Astrocyte (in vitro differentiated cells and primary cell): ENCODE measurements at regions not wholly inside any gene's neighbourhood (a gene's known extent, or its start where the extent isn't known, plus 50 kb on each side); places are given as distances from the start of the nearest gene placed in this dataset.

Experiments used
- DNase-seq: peaks from one replicate; pipeline ENCODE4 v3.0.0-alpha.2; 2010; ENCODE audit warnings: low read depth
- FAIRE-seq: peaks from 2 replicates; lab custom pipeline; 2011; peaks lifted over from hg19 to GRCh38; lab: Jason Lieb, UNC
- H2AFZ ChIP-seq: 2 replicates; pipeline ENCODE4 v1.6.0; 2012; ENCODE audit warnings: low read depth, low read length, inconsistent platforms
- H3K27ac ChIP-seq: 2 replicates; pipeline ENCODE4 v1.5.1; 2011; ENCODE audit warnings: low read depth, low read length, inconsistent platforms
- H3K27me3 ChIP-seq: 2 replicates; pipeline ENCODE4 v1.6.0; 2011; ENCODE audit warnings: low read length, inconsistent platforms; ENCODE audit not compliant: insufficient read depth
- H3K36me3 ChIP-seq: 2 replicates; pipeline ENCODE4 v1.5.1; 2011; ENCODE audit warnings: low read length, inconsistent platforms; ENCODE audit not compliant: insufficient read depth
- H3K4me1 ChIP-seq: 2 replicates; pipeline ENCODE4 v1.5.1; 2011; ENCODE audit warnings: low read length, inconsistent platforms; ENCODE audit not compliant: insufficient read depth
- H3K4me2 ChIP-seq: 2 replicates; pipeline ENCODE4 v1.6.0; 2012; ENCODE audit warnings: low read length, inconsistent platforms
- H3K4me3 ChIP-seq: 2 replicates; pipeline ENCODE4 v1.5.1; 2011; ENCODE audit warnings: low read depth, mild to moderate bottlenecking, low read length, inconsistent platforms; ENCODE audit not compliant: insufficient read depth
- H3K79me2 ChIP-seq: 2 replicates; pipeline ENCODE4 v1.6.0; 2012; ENCODE audit warnings: mild to moderate bottlenecking, low read length, inconsistent platforms; ENCODE audit not compliant: insufficient read depth
- H3K9ac ChIP-seq: 2 replicates; pipeline ENCODE4 v1.6.0; 2012; ENCODE audit warnings: mild to moderate bottlenecking, low read length, inconsistent platforms
- H3K9me3 ChIP-seq: 2 replicates; pipeline ENCODE4 v1.5.1; 2012; ENCODE audit warnings: low read depth, mild to moderate bottlenecking, low read length, inconsistent platforms; ENCODE audit not compliant: insufficient read depth
- H4K20me1 ChIP-seq: 2 replicates; pipeline ENCODE4 v1.6.0; 2012; ENCODE audit warnings: low read length, inconsistent platforms; ENCODE audit not compliant: insufficient read depth
- H3K27ac Mint-ChIP-seq: one replicate; pipeline ENCODE4 v1.8.0; 2021; ENCODE audit warnings: mild to moderate bottlenecking, mixed read lengths; ENCODE audit not compliant: unreplicated experiment
- H3K27me3 Mint-ChIP-seq: one replicate; pipeline ENCODE4 v1.8.0; 2021; ENCODE audit warnings: low read depth, mixed read lengths; ENCODE audit not compliant: unreplicated experiment
- H3K36me3 Mint-ChIP-seq: one replicate; pipeline ENCODE4 v1.8.0; 2021; ENCODE audit warnings: low read depth, mixed read lengths; ENCODE audit not compliant: unreplicated experiment
- H3K4me1 Mint-ChIP-seq: one replicate; pipeline ENCODE4 v1.8.0; 2021; ENCODE audit warnings: low read depth, mixed read lengths; ENCODE audit not compliant: unreplicated experiment
- H3K4me3 Mint-ChIP-seq: one replicate; pipeline ENCODE4 v1.8.0; 2021; ENCODE audit warnings: mild to moderate bottlenecking, moderate library complexity, mixed read lengths; ENCODE audit not compliant: unreplicated experiment
- H3K9me3 Mint-ChIP-seq: one replicate; pipeline ENCODE4 v1.8.0; 2021; ENCODE audit warnings: mild to moderate bottlenecking, mixed read lengths; ENCODE audit not compliant: unreplicated experiment
- CTCF ChIP-seq: IDR thresholded peaks from 2 replicates; pipeline ENCODE4 v1.5.1; 2011; ENCODE audit warnings: low read depth, mild to moderate bottlenecking, inconsistent platforms, low read length, moderate library complexity; ENCODE audit not compliant: insufficient read depth
- EZH2 ChIP-seq: IDR thresholded peaks from 2 replicates; pipeline ENCODE4 v1.6.1; 2012; ENCODE audit warnings: mild to moderate bottlenecking, low read length, inconsistent platforms; ENCODE audit not compliant: insufficient read depth

- Histone ChIP-seq H3K4me3 (peak overlapping the region; percentile 74), H3K9ac (peak overlapping the region; percentile 86), H3K79me2 (peaks cover 20% of the 10 kb centered on the region), H3K4me2 (peak overlapping the region; percentile 95), H3K27me3 (no peaks in the 10 kb centered on the region), H4K20me1 (no peaks in the 10 kb centered on the region), H3K27ac (peak overlapping the region; percentile 73), H3K4me1 (peaks cover 15% of the 10 kb centered on the region), H3K9me3 (no peaks in the 10 kb centered on the region), H2AFZ (peak overlapping the region; percentile 89), H3K36me3 (no peaks in the 10 kb centered on the region)
- no peaks in the 10 kb centered on the region for H3K9me3 Mint-ChIP-seq
- peak; percentile 51 for DNase-seq
- TF ChIP-seq CTCF (no peak), EZH2 (no peak)
- no peaks in the 10 kb centered on the region for H3K36me3 Mint-ChIP-seq
- peaks cover 5% of the 10 kb centered on the region for H3K27me3 Mint-ChIP-seq
- peak overlapping the region; percentile 88 for H3K4me3 Mint-ChIP-seq
- no peak overlapping the region for H3K27ac Mint-ChIP-seq
- peaks cover 9% of the 10 kb centered on the region for H3K4me1 Mint-ChIP-seq
- peak; percentile 54 for FAIRE-seq
Observed at GRCh38 chr4:71187404-71188155, 151.2 kb upstream of the SLC4A4 start.

- H3K79me2 ChIP-seq = peaks cover 21% of the 10 kb centered on the region
- H3K4me1 ChIP-seq = peaks cover 15% of the 10 kb centered on the region
- no peaks in the 10 kb centered on the region for H3K9me3 ChIP-seq
- Mint-ChIP-seq H3K4me1 (peaks cover 9% of the 10 kb centered on the region), H3K27me3 (peaks cover 5% of the 10 kb centered on the region), H3K4me3 (peak overlapping the region; percentile 88), H3K9me3 (no peaks in the 10 kb centered on the region), H3K36me3 (no peaks in the 10 kb centered on the region), H3K27ac (no peak overlapping the region)
- no peaks in the 10 kb centered on the region for H4K20me1 ChIP-seq
- no peaks in the 10 kb centered on the region for H3K27me3 ChIP-seq
- DNase-seq (no peak), FAIRE-seq (no peak)
- H3K4me2 ChIP-seq = peak overlapping the region; percentile 95
- peak overlapping the region; percentile 74 for H3K4me3 ChIP-seq
- H3K9ac ChIP-seq = peak overlapping the region; percentile 86
- peak; percentile 4 for TF ChIP-seq CTCF
- no peak for TF ChIP-seq EZH2
- peak overlapping the region; percentile 73 for H3K27ac ChIP-seq
- H2AFZ ChIP-seq = peak overlapping the region; percentile 89
- H3K36me3 ChIP-seq = no peaks in the 10 kb centered on the region
Observed at GRCh38 chr4:71188156-71188640, 150.6 kb upstream of the SLC4A4 start.

- H2AFZ ChIP-seq = peak overlapping the region; percentile 37
- H3K9me3 ChIP-seq = no peaks in the 10 kb centered on the region
- peak overlapping the region; percentile 74 for H3K4me3 ChIP-seq
- DNase-seq = no peak
- H3K27me3 ChIP-seq = no peaks in the 10 kb centered on the region
- H3K36me3 ChIP-seq = no peaks in the 10 kb centered on the region
- Mint-ChIP-seq H3K27me3 (peaks cover 5% of the 10 kb centered on the region), H3K27ac (no peak overlapping the region), H3K36me3 (no peaks in the 10 kb centered on the region), H3K4me3 (peak overlapping the region; percentile 88), H3K9me3 (no peaks in the 10 kb centered on the region), H3K4me1 (peaks cover 9% of the 10 kb centered on the region)
- peak overlapping the region; percentile 95 for H3K4me2 ChIP-seq
- no peak for FAIRE-seq
- peaks cover 15% of the 10 kb centered on the region for H3K4me1 ChIP-seq
- H4K20me1 ChIP-seq = no peaks in the 10 kb centered on the region
- H3K79me2 ChIP-seq = peaks cover 21% of the 10 kb centered on the region
- H3K27ac ChIP-seq = peak overlapping the region; percentile 73
- TF ChIP-seq CTCF (no peak), EZH2 (no peak)
- H3K9ac ChIP-seq = peak overlapping the region; percentile 86
Observed at GRCh38 chr4:71188951-71189350, 149.9 kb upstream of the SLC4A4 start.
